Left cardiac atrium (tissue), 4 donors: ENCODE measurements at regions not wholly inside any gene's neighbourhood (a gene's known extent, or its start where the extent isn't known, plus 50 kb on each side); places are given as distances from the start of the nearest gene placed in this dataset.
"Not testable (repeated sequence)": the region's sequence is repeated elsewhere in the genome, so short reads cannot be mapped to it uniquely, and the experiment has no call there.

Experiments
- ATAC-seq, 2 donors: fragments of 200-7000 bp; cut with Tn5 transposase; one replicate each; pipeline ENCODE4 v1.9.1; 2020; ENCODE audit warnings: mild to moderate bottlenecking in 2 of 2, moderate library complexity in 2 of 2
- DNase-seq: peaks from one replicate; pipeline ENCODE4 v3.0.0-alpha.2; 2020
- intact Hi-C, 2 donors: fragments of 100-400 bp; cut with DNase I; formaldehyde crosslinking; loops; one replicate each; pipeline versions ENCODE4 v1.14.1 to v1.15.1; 2022 to 2023
- donor health status: DM: no; HTN: yes; CAD: no.
- donor health status: DM: no; HTN: yes; CAD: no; lungs with severe emphysema.
- donor health status: DM: yes; HTN: yes; CAD: no.
- donor health status: Dilated cardiomyopathy.

DNA sequence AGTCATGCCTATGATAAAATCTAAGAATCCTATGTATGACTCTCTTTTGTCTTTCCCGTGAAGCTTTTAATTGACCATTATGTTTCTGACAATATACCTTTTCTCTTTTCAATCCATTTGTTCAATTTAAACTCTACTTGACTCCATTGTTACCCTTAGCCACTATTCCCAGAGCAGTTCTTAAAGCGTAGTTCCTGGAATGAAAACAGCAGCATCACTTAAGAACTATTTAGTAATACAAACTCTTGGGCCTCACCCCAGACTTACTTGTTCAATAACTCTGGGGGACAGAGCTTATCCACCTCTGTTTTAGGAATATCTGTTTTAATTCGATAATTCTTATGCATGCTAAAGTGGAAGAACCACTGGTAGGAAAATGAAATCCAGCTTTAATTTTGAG, 358.4 kb downstream of the PRR32 start:
- DNase-seq (no peak), ATAC-seq (no peak)
- intact Hi-C loops = no loop called here

DNA sequence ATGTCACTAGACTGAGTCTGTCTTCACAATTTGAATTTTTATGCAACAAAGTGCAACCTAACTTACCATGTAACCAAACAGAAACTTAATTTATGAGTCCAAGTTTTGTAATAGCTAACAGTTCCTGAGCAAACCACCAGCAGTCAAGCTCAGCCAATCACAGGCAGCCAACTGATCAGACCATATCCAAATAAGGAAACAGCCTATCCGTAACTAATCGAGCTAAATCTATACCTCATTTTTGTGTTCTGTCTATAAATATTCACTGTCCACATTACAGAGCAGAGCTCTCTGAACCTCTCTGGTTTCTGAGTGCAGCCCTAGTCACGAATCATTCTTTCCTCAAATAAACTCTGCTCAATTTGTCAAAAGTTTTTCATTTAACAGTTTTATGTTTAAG, 367.6 kb downstream of the PRR32 start:
- DNase-seq = no peak
- no peak for ATAC-seq
- intact Hi-C loops = no loop called here

DNA sequence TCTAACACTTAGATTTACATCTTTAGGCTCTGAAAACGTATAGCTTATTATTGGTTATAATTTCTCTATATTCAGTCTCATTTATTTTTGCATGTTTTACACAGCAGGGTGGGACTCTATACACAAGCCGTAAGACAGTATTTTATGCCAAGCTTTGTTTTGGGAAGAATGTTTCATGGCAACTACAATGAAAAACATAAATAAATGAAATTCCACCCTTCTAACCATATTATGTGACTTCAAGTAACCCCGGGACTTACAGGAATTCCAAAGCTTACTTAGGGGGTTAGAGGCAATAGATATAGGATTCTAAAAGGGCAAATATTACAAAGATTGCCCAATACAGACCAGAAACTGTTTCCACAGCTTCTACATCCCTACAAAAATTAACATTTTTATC, 370.9 kb downstream of the PRR32 start:
- DNase-seq (no peak), ATAC-seq (no peak)
- intact Hi-C loops = no loop called here

DNA sequence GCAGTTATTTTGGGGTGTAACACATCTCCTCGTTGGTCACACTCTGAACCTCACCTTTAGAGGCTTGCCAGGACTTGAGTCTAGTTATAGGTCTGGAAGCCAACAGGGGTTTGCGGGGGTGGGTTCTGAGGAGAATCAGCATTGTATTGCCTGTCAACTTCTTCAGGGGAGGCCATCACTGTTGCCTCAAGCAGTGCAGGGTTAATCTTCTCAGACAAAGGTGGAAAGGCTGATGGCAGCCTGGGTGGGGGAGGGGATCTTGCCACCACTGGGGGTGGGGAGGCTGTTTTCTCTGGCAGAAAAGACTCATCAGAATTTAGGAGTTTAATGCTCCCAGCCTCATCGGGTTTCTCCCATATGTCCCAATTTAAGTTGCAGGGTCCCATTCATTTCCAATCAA, 387.8 kb downstream of the PRR32 start:
- ATAC-seq = no peak
- intact Hi-C loops = no loop called here

DNA sequence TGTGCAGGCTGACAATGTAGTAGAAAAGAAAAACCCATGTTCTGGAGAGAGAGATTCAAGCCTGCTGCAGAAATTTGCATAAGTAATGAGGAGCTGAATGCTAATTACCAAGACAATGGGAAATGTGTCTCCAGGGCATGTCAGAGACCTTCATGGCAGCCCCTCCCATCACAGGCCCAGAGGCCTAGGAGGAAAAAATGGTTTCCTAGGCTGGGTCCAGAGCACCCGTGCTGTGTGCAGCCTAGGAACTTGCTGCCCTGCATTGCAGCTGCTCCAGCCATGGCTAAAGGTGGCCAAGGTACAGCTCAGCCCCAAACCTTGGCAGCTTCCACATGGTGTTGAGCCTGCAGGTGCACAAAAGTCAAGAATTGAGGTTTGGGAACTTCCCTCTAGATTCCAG, 402.3 kb downstream of the PRR32 start:
- ATAC-seq, intact Hi-C loops, DNase-seq: not testable (repeated sequence)

More for the DNA sequence above, 387.8 kb downstream of the PRR32 start:
- DNase-seq = no peak

DNA sequence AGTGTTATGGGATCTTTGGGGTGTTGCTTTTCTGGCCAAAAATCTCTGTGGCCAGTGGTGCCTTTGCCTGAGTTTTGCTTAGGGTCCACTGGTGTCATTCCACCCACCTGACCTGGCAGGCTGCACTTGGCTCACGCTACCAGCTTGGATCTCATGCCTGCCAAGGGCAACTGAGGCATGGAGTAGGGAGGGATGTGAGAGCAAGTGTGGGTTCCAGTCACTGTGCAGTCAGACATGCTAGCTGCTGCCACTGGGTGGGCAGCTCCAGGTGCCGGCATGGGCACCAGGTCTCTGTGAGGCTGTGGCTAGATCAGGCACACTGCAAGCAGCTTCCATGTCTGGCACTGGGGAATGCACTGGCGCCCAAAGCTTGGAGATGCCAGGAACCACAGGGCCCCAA, 424.1 kb downstream of the PRR32 start:
- no peak for DNase-seq
- intact Hi-C loops = no loop called here
- no peak for ATAC-seq

DNA sequence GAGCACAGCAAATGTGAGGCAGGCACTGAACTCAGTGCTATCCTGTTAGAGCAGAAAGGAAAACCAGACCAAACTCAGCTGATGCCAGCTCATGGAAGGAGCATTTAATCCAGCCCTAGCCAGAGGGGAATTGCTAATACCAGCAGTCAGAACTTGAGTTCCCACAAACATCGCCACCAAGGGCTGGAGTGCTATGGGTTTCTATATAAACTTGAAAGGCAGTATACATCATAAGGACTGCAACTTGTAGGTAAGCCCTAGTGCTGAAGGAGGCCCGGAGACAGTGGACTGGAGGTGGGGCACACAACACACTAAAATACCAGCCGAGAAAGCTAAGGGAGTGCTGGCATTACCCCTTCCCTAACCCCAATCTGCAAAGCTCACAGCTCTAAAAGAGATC, 440.2 kb downstream of the PRR32 start:
- intact Hi-C loops = no loop called here

DNA sequence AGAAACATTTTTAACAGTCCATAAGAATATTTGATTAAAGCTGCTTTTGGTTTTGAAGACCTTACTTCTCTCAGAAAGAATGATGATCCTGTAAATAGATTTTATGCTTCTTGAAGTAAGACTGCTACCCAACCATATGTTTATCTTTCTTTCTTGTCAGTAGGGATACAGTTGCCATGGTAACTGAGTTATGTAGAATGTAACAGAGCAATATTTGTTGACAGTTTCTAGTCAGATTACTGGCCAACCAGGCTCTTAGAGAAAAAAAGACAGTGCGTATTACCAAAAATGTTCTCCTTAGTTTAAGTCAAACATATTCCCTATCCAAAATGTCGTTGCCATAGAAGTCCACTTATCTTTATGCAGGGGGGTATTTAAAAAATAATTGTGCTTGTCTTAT, 456.8 kb downstream of the PRR32 start:
- DNase-seq (no peak), ATAC-seq (no peak)
- intact Hi-C loops = no loop called here

More for the DNA sequence above, 440.2 kb downstream of the PRR32 start:
- no peak for ATAC-seq
- DNase-seq = no peak

DNA sequence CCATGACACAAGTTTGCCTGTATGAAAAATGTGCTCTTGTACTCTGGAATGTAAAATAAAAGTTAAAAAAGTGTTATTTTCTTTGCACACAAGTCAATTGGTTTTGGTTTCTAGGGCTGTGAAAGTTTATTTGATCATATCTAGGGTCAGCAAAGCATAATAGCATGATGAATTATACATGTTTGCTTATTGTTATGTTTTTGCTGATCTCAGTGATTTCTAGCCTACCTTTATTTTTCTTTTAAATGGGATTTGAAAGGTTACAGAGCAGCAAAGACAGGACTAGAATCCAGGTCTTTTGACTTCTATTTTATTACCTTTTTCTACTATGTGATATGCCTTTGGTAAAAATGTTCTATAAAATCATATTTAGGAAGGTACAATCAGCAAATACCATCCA, 481.0 kb downstream of the PRR32 start:
- no peak for ATAC-seq

DNA sequence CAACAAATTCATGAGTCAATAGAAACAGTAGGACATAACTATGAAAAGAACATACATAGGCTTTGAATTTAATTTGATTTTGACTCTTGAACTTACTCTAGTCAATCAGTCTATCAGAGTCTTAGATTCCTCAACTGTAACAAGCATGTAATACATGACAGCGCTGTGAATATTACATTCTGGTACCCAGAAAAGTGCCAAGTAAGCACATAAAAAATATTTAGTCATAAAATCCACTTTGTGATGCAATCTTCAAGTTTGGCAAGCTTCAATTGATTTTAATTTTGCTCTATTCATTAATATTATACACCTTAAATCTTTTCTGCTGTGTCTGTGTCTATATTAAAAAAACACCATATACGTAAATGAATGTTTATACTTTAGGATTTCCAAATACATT, 483.3 kb downstream of the PRR32 start:
- intact Hi-C loops = no loop called here
- DNase-seq (no peak), ATAC-seq (no peak)

More for the DNA sequence above, 481.0 kb downstream of the PRR32 start:
- intact Hi-C loops = no loop called here
- no peak for DNase-seq

DNA sequence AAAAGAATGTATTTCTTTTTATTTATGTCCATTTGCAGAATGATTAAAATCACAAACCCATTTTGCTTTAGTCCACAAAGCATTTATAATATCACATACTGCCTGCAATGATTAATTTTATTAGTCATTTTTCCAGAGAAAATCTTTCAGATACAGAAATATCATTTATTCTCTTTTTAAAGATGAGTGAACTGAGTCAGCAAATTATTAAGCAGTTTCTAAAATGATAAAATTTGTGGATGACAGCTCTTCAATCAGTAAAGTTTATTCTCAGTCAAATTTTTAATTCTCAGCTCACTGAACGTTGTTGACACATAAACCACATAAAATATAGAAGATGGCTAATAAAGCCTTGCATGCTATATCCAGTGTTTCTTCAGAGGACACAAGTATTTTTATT, 485.5 kb downstream of the PRR32 start:
- DNase-seq = no peak
- intact Hi-C loops = no loop called here
- no peak for ATAC-seq

DNA sequence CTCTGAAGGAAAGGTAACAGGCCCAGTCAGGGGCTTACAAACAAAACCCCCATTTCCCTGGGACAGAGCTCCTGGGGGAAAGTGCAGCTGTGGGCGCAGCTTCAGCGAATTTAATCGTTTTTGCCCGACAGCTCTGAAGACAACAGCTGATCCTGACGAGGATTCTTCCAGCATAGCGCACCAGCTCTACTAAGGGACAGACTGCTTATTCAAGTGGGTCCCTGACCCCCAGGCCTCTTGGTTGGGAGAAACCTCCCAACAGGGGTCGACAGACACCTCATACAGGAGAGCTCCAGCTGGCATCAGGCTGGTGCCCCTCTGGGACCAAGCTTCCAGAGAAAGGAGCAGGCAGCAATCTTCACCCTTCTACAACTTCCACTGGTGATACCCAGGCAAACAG, 486.7 kb downstream of the PRR32 start:
- intact Hi-C loops = no loop called here
- ATAC-seq (no peak), DNase-seq (no peak)

DNA sequence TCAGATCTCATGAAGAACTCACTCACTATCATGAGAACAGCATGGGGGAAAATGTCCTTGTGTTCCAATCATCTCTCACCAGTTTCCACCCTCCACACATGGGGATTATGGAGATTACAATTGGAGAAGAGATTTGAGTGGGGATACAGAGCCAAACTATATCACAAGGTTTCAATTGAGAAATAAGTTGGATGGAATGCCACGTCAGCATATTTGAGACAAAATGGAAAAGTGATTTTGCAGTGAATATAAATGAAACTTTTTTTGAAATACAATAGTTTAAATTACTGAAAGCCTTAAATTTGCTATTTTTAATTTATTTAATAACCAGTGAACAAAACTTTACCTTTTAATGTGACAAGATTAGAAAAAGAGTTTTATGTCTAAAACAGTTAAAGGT, 494.1 kb downstream of the PRR32 start:
- intact Hi-C loops = no loop called here
- DNase-seq (no peak), ATAC-seq (no peak)

DNA sequence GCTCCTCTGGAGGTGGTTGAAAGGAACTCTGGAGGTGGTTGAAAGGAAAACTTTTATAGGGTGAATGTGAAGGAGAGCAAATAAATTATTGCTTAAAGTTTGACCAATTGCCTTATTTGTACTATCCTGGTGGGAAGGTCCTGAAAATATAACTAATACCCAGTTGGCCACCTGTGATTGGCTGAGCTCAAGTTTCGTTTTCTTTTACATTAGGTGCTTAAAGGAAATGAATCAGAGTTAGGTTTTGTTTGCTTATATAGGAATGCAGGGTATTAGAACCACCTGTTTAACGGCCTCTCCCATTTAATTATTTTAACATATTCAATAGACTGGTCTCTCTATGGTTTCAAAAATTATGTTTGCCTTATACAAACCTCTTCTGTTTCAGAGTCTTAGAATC, 497.6 kb downstream of the PRR32 start:
- no peak for DNase-seq
- intact Hi-C loops = no loop called here
- no peak for ATAC-seq

DNA sequence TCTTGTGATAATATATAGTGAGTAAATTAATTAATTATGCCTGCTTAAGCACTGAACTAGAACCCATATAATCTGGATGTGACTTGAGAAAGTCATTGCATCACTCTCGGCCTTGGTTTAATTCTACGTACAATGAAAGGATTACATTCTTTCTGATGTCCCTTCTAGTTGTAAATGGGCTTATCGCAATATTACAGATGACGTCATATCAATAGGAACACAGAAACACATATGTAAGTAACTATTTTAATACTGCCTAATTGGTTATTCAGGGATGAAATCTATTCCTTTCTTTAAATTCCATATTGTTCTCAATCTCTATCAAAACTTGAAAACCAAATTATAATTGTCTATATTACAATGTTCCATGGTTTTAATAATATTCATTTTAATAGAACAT, 504.6 kb downstream of the PRR32 start:
- intact Hi-C loops = no loop called here

More for the DNA sequence above, 504.6 kb downstream of the PRR32 start:
- DNase-seq (no peak), ATAC-seq (no peak)
